Colonic mucosa (tissue), 4 donors: ENCODE measurements at regions not wholly inside any gene's neighbourhood (a gene's known extent, or its start where the extent isn't known, plus 50 kb on each side); places are given as distances from the start of the nearest gene placed in this dataset.

Experiments
- DNase-seq: peaks from one replicate; pipeline ENCODE4 v3.0.0-alpha.2; 2020
- H3K27ac ChIP-seq: fragments of 200-600 bp; one replicate; pipeline ENCODE4 v1.8.0; 2021
- H3K27me3 ChIP-seq: fragments of 200-600 bp; one replicate; pipeline ENCODE4 v1.8.0; 2021
- H3K36me3 ChIP-seq: fragments of 200-600 bp; one replicate; pipeline ENCODE4 v1.8.0; 2021
- H3K4me1 ChIP-seq: fragments of 200-600 bp; one replicate; pipeline ENCODE4 v1.8.0; 2021; ENCODE audit warnings: mild to moderate bottlenecking
- H3K4me3 ChIP-seq: fragments of 200-600 bp; one replicate; pipeline ENCODE4 v1.8.0; 2021
- H3K9ac ChIP-seq, 2 donors: one replicate each; pipeline ENCODE4 v1.7.0; 2013; ENCODE audit warnings: control low read depth in 2 of 2, low read depth in 2 of 2, low read length in 2 of 2
- H3K9me3 ChIP-seq: fragments of 200-600 bp; one replicate; pipeline ENCODE4 v1.8.0; 2021
- CTCF ChIP-seq: fragments of 200-600 bp; IDR thresholded peaks from one replicate; pipeline ENCODE4 v1.8.0; 2022; ENCODE audit warnings: antibody characterized with exemption, mild to moderate bottlenecking
- intact Hi-C: fragments of 100-400 bp; cut with DNase I; formaldehyde crosslinking; loops from one replicate; pipeline ENCODE4 v1.14.1; 2022
- donor health status: healthy.
- donor health status: DM: no; HTN: no; CAD: no.
- donor health status: DM: no; HTN: no; CAD: no.

GRCh38 chr22:48513446-48513845, 1314.2 kb downstream of the BRD1 start:
- no peak for TF ChIP-seq CTCF
- Histone ChIP-seq H3K27me3 (no peaks in the 10 kb centered on the region), H3K4me1 (no peaks in the 10 kb centered on the region), H3K36me3 (no peaks in the 10 kb centered on the region), H3K9me3 (no peaks in the 10 kb centered on the region), H3K27ac (no peak overlapping the region), H3K4me3 (no peak overlapping the region), H3K9ac (no peak overlapping the region)
- intact Hi-C loops, result no loop called here
- no peak for DNase-seq

GRCh38 chr22:48511781-48512327, 1315.8 kb downstream of the BRD1 start:
- Histone ChIP-seq H3K4me1 (no peaks in the 10 kb centered on the region), H3K27me3 (no peaks in the 10 kb centered on the region), H3K9me3 (no peaks in the 10 kb centered on the region), H3K9ac (no peak overlapping the region), H3K4me3 (no peak overlapping the region), H3K27ac (no peak overlapping the region), H3K36me3 (no peaks in the 10 kb centered on the region)
- intact Hi-C loops, result no loop called here
- no peak for DNase-seq
- no peak for TF ChIP-seq CTCF

GRCh38 chr22:48511211-48511610, 1316.5 kb downstream of the BRD1 start:
- TF ChIP-seq CTCF, result no peak
- Histone ChIP-seq H3K27me3 (no peaks in the 10 kb centered on the region), H3K9ac (no peak overlapping the region), H3K9me3 (no peaks in the 10 kb centered on the region), H3K36me3 (no peaks in the 10 kb centered on the region), H3K4me1 (no peaks in the 10 kb centered on the region), H3K4me3 (no peak overlapping the region), H3K27ac (no peak overlapping the region)
- DNase-seq, result no peak
- intact Hi-C loops, result no loop called here

GRCh38 chr22:48510599-48510998, 1317.1 kb downstream of the BRD1 start:
- no peaks in the 10 kb centered on the region for H3K36me3 ChIP-seq
- H3K9ac ChIP-seq, result no peak overlapping the region
- no peak for DNase-seq
- intact Hi-C loops, result no loop called here
- no peaks in the 10 kb centered on the region for H3K9me3 ChIP-seq
- H3K27ac ChIP-seq, result no peak overlapping the region
- H3K4me1 ChIP-seq, result no peaks in the 10 kb centered on the region
- no peaks in the 10 kb centered on the region for H3K27me3 ChIP-seq
- no peak overlapping the region for H3K4me3 ChIP-seq
- TF ChIP-seq CTCF, result no peak

GRCh38 chr22:48507595-48508350, 1319.9 kb downstream of the BRD1 start:
- Histone ChIP-seq H3K27ac (no peak overlapping the region), H3K9me3 (no peaks in the 10 kb centered on the region), H3K36me3 (no peaks in the 10 kb centered on the region), H3K4me3 (no peak overlapping the region), H3K9ac (no peak overlapping the region), H3K4me1 (no peaks in the 10 kb centered on the region), H3K27me3 (no peaks in the 10 kb centered on the region)
- DNase-seq, result no peak
- TF ChIP-seq CTCF, result no peak
- intact Hi-C loops, result no loop called here
